ENCODE measurements at regions not wholly inside any gene's neighbourhood (a gene's known extent, or its start where the extent isn't known, plus 50 kb on each side); places are given as distances from the start of the nearest gene placed in this dataset.
"Not testable (repeated sequence)": the region's sequence is repeated elsewhere in the genome, so short reads cannot be mapped to it uniquely, and the experiment has no call there.

DNA sequence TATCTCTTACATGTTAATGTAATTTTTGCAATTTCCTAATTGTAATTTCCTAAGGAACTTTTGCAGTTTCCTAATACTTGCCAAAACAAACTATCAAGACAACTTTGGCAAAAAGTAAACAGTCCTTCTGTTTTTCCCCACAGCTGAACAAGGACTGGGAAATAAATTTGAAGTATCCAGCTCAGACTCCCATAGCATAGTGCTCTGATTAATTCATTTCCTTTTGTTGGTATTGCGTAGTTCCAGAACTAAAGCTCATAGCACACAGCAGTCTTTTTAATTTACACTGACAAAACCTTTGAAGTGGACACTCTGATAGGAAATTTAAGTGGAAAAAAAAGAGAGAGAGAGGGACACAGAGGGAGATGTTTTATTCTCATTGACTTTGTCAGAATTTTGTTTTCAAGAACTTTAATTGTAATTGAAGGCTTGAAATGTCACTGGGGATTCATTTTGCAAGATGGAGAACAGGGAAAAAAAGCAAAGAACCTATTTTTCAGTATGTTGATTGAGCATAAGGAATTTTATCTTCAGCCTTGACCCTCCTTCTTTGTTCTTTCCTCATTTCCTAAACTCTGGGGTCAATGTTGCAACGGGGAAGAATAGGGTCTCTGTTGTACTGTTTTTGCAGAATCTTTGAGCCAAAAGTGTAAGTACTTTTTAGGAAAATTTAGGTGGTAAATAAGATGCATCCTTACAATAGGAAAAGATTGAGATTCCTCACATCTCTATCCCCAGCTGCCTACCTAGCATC is 232.2 kb upstream of the NPSR1 start:
- peaks cover 5% of the 10 kb centered on the region for H3K9me3 Mint-ChIP-seq
- CTCF ChIA-PET, result no interaction called here
- no peaks in the 10 kb centered on the region for H3K4me1 Mint-ChIP-seq (ENCODE audit: low read depth)
- H3K27ac Mint-ChIP-seq, result no peak overlapping the region
- H3K27me3 Mint-ChIP-seq (ENCODE audit: low read depth), result no peaks in the 10 kb centered on the region
- H3K36me3 Mint-ChIP-seq (ENCODE audit: low read depth), result no peaks in the 10 kb centered on the region
- H3K4me3 Mint-ChIP-seq, result no peak overlapping the region
- DNase-seq, result no peak
- intact Hi-C loops (cut with micrococcal nuclease), result no loop called here

DNA sequence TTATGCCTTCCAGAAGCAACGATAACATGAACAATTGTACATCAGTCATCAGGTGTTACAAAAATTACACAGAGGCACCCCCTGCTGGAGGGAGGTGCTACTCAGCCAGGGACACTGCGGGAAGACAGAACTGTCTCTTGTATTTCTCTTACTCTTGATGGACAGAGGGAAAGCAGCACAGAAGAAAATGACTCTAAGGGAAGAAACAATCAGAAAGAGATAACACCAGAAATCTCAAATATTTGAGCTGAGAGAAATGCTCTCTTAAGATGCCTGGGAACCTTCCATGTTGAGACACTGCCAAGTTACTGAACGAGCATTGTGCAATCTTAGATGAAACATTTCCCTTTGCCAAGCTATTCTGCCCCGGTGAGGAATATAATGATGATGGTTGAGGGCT is 227.6 kb upstream of the NPSR1 start:
- no peaks in the 10 kb centered on the region for H3K36me3 Mint-ChIP-seq (ENCODE audit: low read depth)
- peak; percentile 5 for DNase-seq
- H3K4me3 Mint-ChIP-seq, result no peak overlapping the region
- intact Hi-C loops (cut with micrococcal nuclease), result no loop called here
- no peaks in the 10 kb centered on the region for H3K4me1 Mint-ChIP-seq (ENCODE audit: low read depth)
- peaks cover 13% of the 10 kb centered on the region for H3K9me3 Mint-ChIP-seq
- H3K27me3 Mint-ChIP-seq (ENCODE audit: low read depth), result no peaks in the 10 kb centered on the region
- no peak overlapping the region for H3K27ac Mint-ChIP-seq
- CTCF ChIA-PET, result no interaction called here

DNA sequence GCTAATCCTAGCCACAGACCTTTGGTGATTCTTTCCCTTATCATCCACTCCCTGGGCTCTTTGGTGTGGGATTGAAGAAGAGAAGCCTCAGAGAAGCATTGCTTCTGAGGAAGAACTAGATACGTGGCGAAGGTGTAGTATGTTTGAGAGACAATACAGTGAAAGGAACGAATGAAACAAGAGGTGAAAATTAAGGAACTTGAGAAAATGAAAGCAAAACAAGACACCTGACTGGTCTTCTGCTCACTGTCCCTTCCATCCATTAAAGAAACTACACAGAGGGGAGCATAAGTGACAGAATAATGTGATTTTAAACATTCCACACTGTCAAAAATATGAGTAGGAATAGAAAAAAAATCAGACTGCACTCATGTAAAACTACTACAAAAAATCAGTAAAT is 219.6 kb upstream of the NPSR1 start:
- CTCF ChIA-PET, result no interaction called here
- Mint-ChIP-seq H3K27me3 (ENCODE audit: low read depth) (no peaks in the 10 kb centered on the region), H3K9me3 (peaks cover 6% of the 10 kb centered on the region), H3K36me3 (ENCODE audit: low read depth) (no peaks in the 10 kb centered on the region), H3K4me3 (no peak overlapping the region), H3K27ac (no peak overlapping the region), H3K4me1 (ENCODE audit: low read depth) (no peaks in the 10 kb centered on the region)
- intact Hi-C loops (cut with micrococcal nuclease), result no loop called here
- no peak for DNase-seq

DNA sequence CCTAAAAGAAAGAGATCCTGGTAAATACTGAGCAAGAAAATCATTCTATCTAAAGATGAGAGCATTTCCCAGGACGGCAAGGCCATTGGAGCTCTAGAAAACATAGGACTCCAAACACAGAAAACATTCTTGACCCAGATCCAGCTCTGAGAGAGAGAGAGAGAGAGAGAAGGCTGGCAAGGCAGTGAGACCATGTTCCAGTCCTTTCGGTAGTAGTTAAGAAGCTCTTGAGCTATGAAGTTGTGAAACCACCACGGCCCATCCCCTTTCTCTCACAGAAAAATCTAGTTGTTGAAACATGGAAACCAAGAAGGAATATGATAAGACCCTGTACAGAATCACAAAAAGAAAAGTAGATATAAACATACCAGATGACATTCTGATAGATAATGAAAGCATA is 212.4 kb upstream of the NPSR1 start:
- intact Hi-C loops (cut with micrococcal nuclease), result no loop called here
- H3K4me1 Mint-ChIP-seq (ENCODE audit: low read depth), result no peaks in the 10 kb centered on the region
- peaks cover 10% of the 10 kb centered on the region for H3K9me3 Mint-ChIP-seq
- H3K36me3 Mint-ChIP-seq (ENCODE audit: low read depth), result no peaks in the 10 kb centered on the region
- no peak overlapping the region for H3K4me3 Mint-ChIP-seq
- H3K27ac Mint-ChIP-seq, result no peak overlapping the region
- CTCF ChIA-PET, result interaction anchor here (0.6 kb wide), 1 partner anchor 40 kb away, joined by 3 read pairs; no protein-coding TSS in a partner anchor
- DNase-seq, result no peak
- no peaks in the 10 kb centered on the region for H3K27me3 Mint-ChIP-seq (ENCODE audit: low read depth)

DNA sequence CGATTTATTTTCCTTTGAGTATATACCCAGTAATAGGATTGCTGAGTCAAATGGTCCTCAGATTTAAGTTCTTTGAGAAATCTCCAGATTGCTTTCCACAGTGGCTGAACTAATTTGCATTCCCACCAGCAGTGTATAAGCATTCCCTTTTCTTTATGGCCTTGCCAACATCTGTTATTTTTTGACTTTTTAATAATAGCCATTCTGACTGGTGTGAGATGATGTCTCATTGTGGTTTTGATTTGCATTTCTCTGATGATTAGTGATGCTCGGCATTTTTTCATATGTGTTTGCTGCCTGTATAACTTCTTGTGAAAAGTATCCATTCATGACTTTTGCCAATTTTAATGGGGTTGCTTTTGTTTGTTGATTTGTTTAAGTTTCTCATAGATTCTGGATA is 209.5 kb upstream of the NPSR1 start:
- intact Hi-C loops (cut with micrococcal nuclease); H3K4me3 Mint-ChIP-seq: not testable (repeated sequence)

DNA sequence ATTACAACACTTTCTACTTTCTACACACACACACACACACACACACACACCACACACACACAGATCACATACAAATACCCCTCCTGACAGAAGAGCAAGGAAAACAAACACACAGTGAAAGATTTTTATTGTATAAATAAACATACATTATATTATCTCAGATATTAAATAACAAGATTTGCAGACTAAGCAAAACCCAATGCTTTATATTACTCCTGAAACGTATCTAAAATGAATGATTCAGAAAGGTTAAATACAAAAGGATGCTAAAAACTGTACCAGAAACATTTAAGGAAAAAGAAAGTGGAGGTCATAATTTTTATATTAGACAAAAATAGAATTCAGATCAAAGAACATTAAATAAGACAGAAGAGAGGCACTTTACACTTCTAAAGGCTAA is 208.3 kb upstream of the NPSR1 start:
- H3K9me3 Mint-ChIP-seq, result peaks cover 13% of the 10 kb centered on the region
- intact Hi-C loops (cut with micrococcal nuclease), result no loop called here
- CTCF ChIA-PET, result no interaction called here

More for the DNA sequence above, 209.5 kb upstream of the NPSR1 start:
- H3K4me1 Mint-ChIP-seq (ENCODE audit: low read depth); CTCF ChIA-PET; DNase-seq; H3K36me3 Mint-ChIP-seq (ENCODE audit: low read depth); H3K27me3 Mint-ChIP-seq (ENCODE audit: low read depth); H3K27ac Mint-ChIP-seq: not testable (repeated sequence)
- H3K9me3 Mint-ChIP-seq, result peaks cover 13% of the 10 kb centered on the region

DNA sequence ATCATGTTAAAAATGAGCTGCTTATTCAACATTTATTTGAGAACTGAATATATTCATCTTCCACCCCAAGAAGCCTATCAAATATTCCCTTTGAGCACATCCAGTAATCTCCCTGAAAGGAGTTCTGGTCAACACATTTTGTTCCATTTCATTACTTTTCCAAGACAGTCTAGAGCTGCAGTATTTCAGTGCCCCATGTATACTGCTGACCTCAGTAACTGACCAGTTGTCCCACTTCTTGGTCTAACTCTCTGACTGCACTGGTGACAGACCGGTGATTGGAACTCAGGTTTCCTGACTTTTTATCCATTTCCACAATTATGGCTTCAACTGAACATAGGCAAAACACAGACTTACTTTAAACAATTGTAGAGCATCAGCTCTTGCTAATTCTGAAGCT is 206.8 kb upstream of the NPSR1 start:
- H3K9me3 Mint-ChIP-seq, result peaks cover 8% of the 10 kb centered on the region
- no peaks in the 10 kb centered on the region for H3K36me3 Mint-ChIP-seq (ENCODE audit: low read depth)
- CTCF ChIA-PET, result no interaction called here
- intact Hi-C loops (cut with micrococcal nuclease), result no loop called here
- H3K27ac Mint-ChIP-seq, result no peak overlapping the region
- no peaks in the 10 kb centered on the region for H3K4me1 Mint-ChIP-seq (ENCODE audit: low read depth)
- no peak for DNase-seq
- no peak overlapping the region for H3K4me3 Mint-ChIP-seq
- no peaks in the 10 kb centered on the region for H3K27me3 Mint-ChIP-seq (ENCODE audit: low read depth)

More for the DNA sequence above, 208.3 kb upstream of the NPSR1 start:
- no peak overlapping the region for H3K4me3 Mint-ChIP-seq
- no peaks in the 10 kb centered on the region for H3K36me3 Mint-ChIP-seq (ENCODE audit: low read depth)
- no peak for DNase-seq
- H3K4me1 Mint-ChIP-seq (ENCODE audit: low read depth), result no peaks in the 10 kb centered on the region
- no peaks in the 10 kb centered on the region for H3K27me3 Mint-ChIP-seq (ENCODE audit: low read depth)
- no peak overlapping the region for H3K27ac Mint-ChIP-seq

DNA sequence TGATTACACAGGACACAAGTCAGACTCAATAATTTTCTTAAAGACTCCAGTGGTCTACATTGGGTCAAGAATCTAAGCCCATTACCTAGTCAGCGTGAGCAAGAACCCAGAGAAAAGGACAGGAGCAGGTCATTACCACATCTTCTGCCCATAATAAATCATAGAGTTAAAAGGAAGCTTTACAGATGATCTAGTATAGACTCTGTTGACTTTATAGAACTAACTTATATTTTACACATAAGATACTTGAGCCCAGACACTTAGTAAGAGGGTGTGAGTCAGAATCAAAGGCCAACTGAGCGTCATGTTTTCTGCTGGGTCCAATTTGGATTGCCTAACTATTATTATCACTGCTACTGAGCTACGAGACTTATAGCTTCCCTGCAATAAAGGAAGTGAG is 206.1 kb upstream of the NPSR1 start:
- no peaks in the 10 kb centered on the region for H3K27me3 Mint-ChIP-seq (ENCODE audit: low read depth)
- intact Hi-C loops (cut with micrococcal nuclease), result no loop called here
- H3K4me3 Mint-ChIP-seq, result no peak overlapping the region
- DNase-seq, result no peak
- CTCF ChIA-PET, result no interaction called here
- peaks cover 4% of the 10 kb centered on the region for H3K9me3 Mint-ChIP-seq
- no peak overlapping the region for H3K27ac Mint-ChIP-seq
- H3K4me1 Mint-ChIP-seq (ENCODE audit: low read depth), result no peaks in the 10 kb centered on the region
- no peaks in the 10 kb centered on the region for H3K36me3 Mint-ChIP-seq (ENCODE audit: low read depth)

DNA sequence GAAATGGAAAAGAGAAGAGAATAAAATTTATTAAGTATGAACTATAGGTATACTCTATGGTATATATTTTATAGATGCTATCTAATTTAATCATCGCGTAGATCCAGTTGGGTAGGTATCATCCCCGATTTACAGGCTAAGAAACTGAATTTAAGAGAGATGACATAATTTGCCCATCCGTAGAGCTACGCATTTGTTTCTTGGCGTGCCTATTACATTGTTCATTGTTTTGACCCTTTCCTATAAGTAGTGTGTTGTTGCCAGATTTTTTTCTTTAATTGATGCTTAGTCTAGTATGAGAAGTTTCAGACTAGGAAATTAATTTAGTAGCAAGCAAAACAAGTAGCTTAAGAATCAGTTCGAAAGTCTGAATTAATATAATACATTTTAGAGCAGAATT is 205.7 kb upstream of the NPSR1 start:
- no peaks in the 10 kb centered on the region for H3K27me3 Mint-ChIP-seq (ENCODE audit: low read depth)

DNA sequence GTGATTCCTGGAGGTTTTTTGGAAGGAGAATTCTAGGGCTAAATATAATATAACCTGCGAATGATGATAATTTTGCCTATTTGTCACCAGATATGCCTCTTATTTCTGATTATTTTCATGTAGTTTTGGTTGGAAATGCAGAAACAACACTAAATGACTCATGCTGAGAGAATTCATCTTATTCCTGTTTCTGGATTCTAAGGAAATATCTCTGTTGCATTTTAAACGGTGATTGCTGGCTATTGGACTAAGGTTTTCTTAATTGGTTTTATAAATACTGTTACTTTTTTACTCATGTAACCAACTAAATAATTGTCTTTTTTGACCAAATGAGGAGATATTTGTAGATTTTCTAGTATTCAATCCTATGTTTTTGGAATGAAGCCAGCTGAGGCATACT is 204.9 kb upstream of the NPSR1 start:
- intact Hi-C loops (cut with micrococcal nuclease), result no loop called here
- CTCF ChIA-PET, result no interaction called here
- Mint-ChIP-seq H3K4me1 (ENCODE audit: low read depth) (no peaks in the 10 kb centered on the region), H3K9me3 (peaks cover 3% of the 10 kb centered on the region), H3K4me3 (no peak overlapping the region), H3K27ac (no peak overlapping the region), H3K27me3 (ENCODE audit: low read depth) (no peaks in the 10 kb centered on the region), H3K36me3 (ENCODE audit: low read depth) (no peaks in the 10 kb centered on the region)
- DNase-seq, result no peak

More for the DNA sequence above, 205.7 kb upstream of the NPSR1 start:
- Mint-ChIP-seq H3K4me3 (no peak overlapping the region), H3K4me1 (ENCODE audit: low read depth) (no peaks in the 10 kb centered on the region), H3K36me3 (ENCODE audit: low read depth) (no peaks in the 10 kb centered on the region), H3K27ac (no peak overlapping the region), H3K9me3 (peaks cover 4% of the 10 kb centered on the region)
- CTCF ChIA-PET, result no interaction called here
- no peak for DNase-seq
- intact Hi-C loops (cut with micrococcal nuclease), result no loop called here

DNA sequence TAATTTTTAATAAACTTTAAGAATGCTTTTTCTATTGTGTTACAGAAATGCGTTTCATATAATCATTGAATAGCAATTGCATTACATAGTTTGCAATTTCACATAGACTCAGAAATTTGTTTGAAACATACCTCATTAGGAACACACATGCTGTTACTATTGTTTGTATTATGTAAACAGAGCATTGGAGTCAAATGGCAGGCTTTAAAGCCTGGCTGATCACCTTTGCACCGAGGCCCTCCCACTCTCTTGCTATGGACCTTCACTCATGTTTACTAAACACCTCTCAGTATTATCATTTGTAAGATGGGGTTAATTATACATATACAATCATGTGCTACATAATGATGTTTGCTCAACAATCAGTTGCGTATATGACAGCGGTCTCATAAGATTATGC is 203.6 kb upstream of the NPSR1 start:
- no peaks in the 10 kb centered on the region for H3K36me3 Mint-ChIP-seq (ENCODE audit: low read depth)
- no peak overlapping the region for H3K4me3 Mint-ChIP-seq
- H3K27ac Mint-ChIP-seq, result no peak overlapping the region
- no peaks in the 10 kb centered on the region for H3K27me3 Mint-ChIP-seq (ENCODE audit: low read depth)
- no peak for DNase-seq
- peaks cover 3% of the 10 kb centered on the region for H3K9me3 Mint-ChIP-seq
- intact Hi-C loops (cut with micrococcal nuclease), result no loop called here
- CTCF ChIA-PET, result no interaction called here
- H3K4me1 Mint-ChIP-seq (ENCODE audit: low read depth), result no peaks in the 10 kb centered on the region

DNA sequence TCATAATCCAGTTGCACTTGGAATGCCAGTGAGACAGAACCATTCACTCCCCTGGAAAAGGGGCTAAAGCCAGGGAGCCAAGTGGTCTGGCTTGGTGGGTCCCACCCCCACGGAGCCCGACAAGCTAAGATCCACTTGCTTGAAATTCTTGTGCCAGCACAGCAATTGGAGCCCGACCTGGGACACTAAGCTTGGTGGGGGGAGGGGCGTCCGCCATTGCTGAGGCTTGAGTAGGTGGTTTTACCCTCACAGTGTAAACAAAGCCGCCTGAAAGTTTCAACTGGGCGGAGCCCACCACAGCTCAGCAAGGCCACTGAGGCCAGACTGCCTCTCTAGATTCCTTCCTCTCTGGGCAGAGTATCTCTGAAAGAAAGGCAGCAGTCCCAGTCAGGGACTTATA is 200.7 kb upstream of the NPSR1 start:
- Mint-ChIP-seq H3K9me3 (no peaks in the 10 kb centered on the region), H3K4me3 (no peak overlapping the region), H3K36me3 (ENCODE audit: low read depth) (no peaks in the 10 kb centered on the region), H3K4me1 (ENCODE audit: low read depth) (no peaks in the 10 kb centered on the region), H3K27ac (no peak overlapping the region), H3K27me3 (ENCODE audit: low read depth) (no peaks in the 10 kb centered on the region)
- intact Hi-C loops (cut with micrococcal nuclease), result no loop called here
- no peak for DNase-seq
- CTCF ChIA-PET, result no interaction called here

DNA sequence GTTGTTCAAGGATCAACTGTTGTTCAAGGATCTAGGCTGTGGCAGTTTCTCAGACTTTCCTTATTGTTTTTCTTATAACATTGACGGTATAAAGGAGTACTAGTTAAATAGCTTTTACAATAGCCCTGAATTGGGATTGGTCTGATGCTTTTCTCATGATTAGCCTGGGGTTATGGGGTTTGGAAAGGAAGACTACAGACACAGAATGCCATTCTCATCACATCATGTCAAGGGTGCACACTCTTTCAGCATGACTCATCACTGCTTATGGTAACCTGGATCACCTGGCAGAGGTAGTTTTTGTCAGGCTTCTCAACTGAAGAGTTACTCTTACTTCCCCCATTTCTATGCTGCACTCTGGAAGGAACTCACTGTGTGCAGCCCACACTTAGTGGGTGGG is 194.2 kb upstream of the NPSR1 start:
- H3K9me3 Mint-ChIP-seq, result peaks cover 6% of the 10 kb centered on the region
- intact Hi-C loops (cut with micrococcal nuclease), result no loop called here
- H3K27ac Mint-ChIP-seq, result no peak overlapping the region
- no peaks in the 10 kb centered on the region for H3K27me3 Mint-ChIP-seq (ENCODE audit: low read depth)
- H3K4me1 Mint-ChIP-seq (ENCODE audit: low read depth), result no peaks in the 10 kb centered on the region
- H3K4me3 Mint-ChIP-seq, result no peak overlapping the region
- CTCF ChIA-PET, result no interaction called here
- no peaks in the 10 kb centered on the region for H3K36me3 Mint-ChIP-seq (ENCODE audit: low read depth)
- DNase-seq, result no peak

Data from activated naive CD4-positive, alpha-beta T cell treated with anti-CD3 and anti-CD28 coated beads for 36 hours (primary cell).